Astrocyte (in vitro differentiated cells and primary cell): ENCODE measurements at regions not wholly inside any gene's neighbourhood (a gene's known extent, or its start where the extent isn't known, plus 50 kb on each side); places are given as distances from the start of the nearest gene placed in this dataset.
A peak's percentile ranks its signal among the peaks of the same experiment; 100 is the strongest.

ENCODE experiments used
- DNase-seq: peaks from one replicate; pipeline ENCODE4 v3.0.0-alpha.2; 2010; ENCODE audit warnings: low read depth
- FAIRE-seq: peaks from 2 replicates; lab custom pipeline; 2011; peaks lifted over from hg19 to GRCh38; lab: Jason Lieb, UNC
- H2AFZ ChIP-seq: 2 replicates; pipeline ENCODE4 v1.6.0; 2012; ENCODE audit warnings: low read depth, low read length, inconsistent platforms
- H3K27ac ChIP-seq: 2 replicates; pipeline ENCODE4 v1.5.1; 2011; ENCODE audit warnings: low read depth, low read length, inconsistent platforms
- H3K27me3 ChIP-seq: 2 replicates; pipeline ENCODE4 v1.6.0; 2011; ENCODE audit warnings: low read length, inconsistent platforms; ENCODE audit not compliant: insufficient read depth
- H3K36me3 ChIP-seq: 2 replicates; pipeline ENCODE4 v1.5.1; 2011; ENCODE audit warnings: low read length, inconsistent platforms; ENCODE audit not compliant: insufficient read depth
- H3K4me1 ChIP-seq: 2 replicates; pipeline ENCODE4 v1.5.1; 2011; ENCODE audit warnings: low read length, inconsistent platforms; ENCODE audit not compliant: insufficient read depth
- H3K4me2 ChIP-seq: 2 replicates; pipeline ENCODE4 v1.6.0; 2012; ENCODE audit warnings: low read length, inconsistent platforms
- H3K4me3 ChIP-seq: 2 replicates; pipeline ENCODE4 v1.5.1; 2011; ENCODE audit warnings: low read depth, mild to moderate bottlenecking, low read length, inconsistent platforms; ENCODE audit not compliant: insufficient read depth
- H3K79me2 ChIP-seq: 2 replicates; pipeline ENCODE4 v1.6.0; 2012; ENCODE audit warnings: mild to moderate bottlenecking, low read length, inconsistent platforms; ENCODE audit not compliant: insufficient read depth
- H3K9ac ChIP-seq: 2 replicates; pipeline ENCODE4 v1.6.0; 2012; ENCODE audit warnings: mild to moderate bottlenecking, low read length, inconsistent platforms
- H3K9me3 ChIP-seq: 2 replicates; pipeline ENCODE4 v1.5.1; 2012; ENCODE audit warnings: low read depth, mild to moderate bottlenecking, low read length, inconsistent platforms; ENCODE audit not compliant: insufficient read depth
- H4K20me1 ChIP-seq: 2 replicates; pipeline ENCODE4 v1.6.0; 2012; ENCODE audit warnings: low read length, inconsistent platforms; ENCODE audit not compliant: insufficient read depth
- H3K27ac Mint-ChIP-seq: one replicate; pipeline ENCODE4 v1.8.0; 2021; ENCODE audit warnings: mild to moderate bottlenecking, mixed read lengths; ENCODE audit not compliant: unreplicated experiment
- H3K27me3 Mint-ChIP-seq: one replicate; pipeline ENCODE4 v1.8.0; 2021; ENCODE audit warnings: low read depth, mixed read lengths; ENCODE audit not compliant: unreplicated experiment
- H3K36me3 Mint-ChIP-seq: one replicate; pipeline ENCODE4 v1.8.0; 2021; ENCODE audit warnings: low read depth, mixed read lengths; ENCODE audit not compliant: unreplicated experiment
- H3K4me1 Mint-ChIP-seq: one replicate; pipeline ENCODE4 v1.8.0; 2021; ENCODE audit warnings: low read depth, mixed read lengths; ENCODE audit not compliant: unreplicated experiment
- H3K4me3 Mint-ChIP-seq: one replicate; pipeline ENCODE4 v1.8.0; 2021; ENCODE audit warnings: mild to moderate bottlenecking, moderate library complexity, mixed read lengths; ENCODE audit not compliant: unreplicated experiment
- H3K9me3 Mint-ChIP-seq: one replicate; pipeline ENCODE4 v1.8.0; 2021; ENCODE audit warnings: mild to moderate bottlenecking, mixed read lengths; ENCODE audit not compliant: unreplicated experiment
- CTCF ChIP-seq: IDR thresholded peaks from 2 replicates; pipeline ENCODE4 v1.5.1; 2011; ENCODE audit warnings: low read depth, mild to moderate bottlenecking, inconsistent platforms, low read length, moderate library complexity; ENCODE audit not compliant: insufficient read depth
- EZH2 ChIP-seq: IDR thresholded peaks from 2 replicates; pipeline ENCODE4 v1.6.1; 2012; ENCODE audit warnings: mild to moderate bottlenecking, low read length, inconsistent platforms; ENCODE audit not compliant: insufficient read depth

DNA sequence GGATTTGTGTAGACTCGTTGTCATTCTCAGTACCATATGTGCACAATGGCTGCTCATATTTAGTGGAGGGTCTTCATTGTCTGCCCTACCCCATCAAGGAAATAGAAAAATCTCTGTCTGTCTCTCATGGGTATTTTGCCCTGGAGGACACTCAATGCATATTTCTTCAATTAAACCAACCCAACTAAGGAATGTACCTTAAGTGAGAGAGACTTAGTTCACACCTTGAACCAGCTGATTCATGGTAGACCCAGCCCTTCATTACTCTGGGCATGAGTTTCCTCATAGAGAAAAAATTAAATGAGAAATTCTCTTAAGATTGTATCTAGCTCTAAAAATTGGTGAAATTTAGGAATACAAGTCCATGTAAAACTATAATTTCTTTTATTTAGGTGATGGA, 107.1 kb upstream of the PLEKHG7 start:
- Mint-ChIP-seq H3K27me3 (no peaks in the 10 kb centered on the region), H3K27ac (peak overlapping the region; percentile 22), H3K9me3 (peaks cover 13% of the 10 kb centered on the region), H3K4me3 (no peak overlapping the region), H3K36me3 (peaks cover under 1% of the 10 kb centered on the region), H3K4me1 (peaks cover 30% of the 10 kb centered on the region)
- Histone ChIP-seq H3K4me2 (no peak overlapping the region), H3K36me3 (no peaks in the 10 kb centered on the region), H3K27ac (peak overlapping the region; percentile 51), H3K9me3 (peaks cover 7% of the 10 kb centered on the region), H4K20me1 (no peaks in the 10 kb centered on the region), H2AFZ (no peak overlapping the region), H3K27me3 (no peaks in the 10 kb centered on the region), H3K79me2 (no peaks in the 10 kb centered on the region), H3K9ac (no peak overlapping the region), H3K4me1 (peaks cover 36% of the 10 kb centered on the region), H3K4me3 (no peak overlapping the region)
- TF ChIP-seq CTCF (no peak), EZH2 (no peak)
- DNase-seq (no peak), FAIRE-seq (no peak)

- peaks cover 36% of the 10 kb centered on the region for H3K4me1 ChIP-seq
- no peaks in the 10 kb centered on the region for H3K36me3 ChIP-seq
- no peaks in the 10 kb centered on the region for H3K36me3 Mint-ChIP-seq
- TF ChIP-seq CTCF (no peak), EZH2 (no peak)
- no peak overlapping the region for H3K4me3 ChIP-seq
- H3K4me2 ChIP-seq, result peak overlapping the region; percentile 58
- H3K9me3 Mint-ChIP-seq, result peaks cover 2% of the 10 kb centered on the region
- no peaks in the 10 kb centered on the region for H4K20me1 ChIP-seq
- H3K9ac ChIP-seq, result peak overlapping the region; percentile 35
- no peaks in the 10 kb centered on the region for H3K9me3 ChIP-seq
- peak; percentile 94 for DNase-seq
- H3K4me3 Mint-ChIP-seq, result peak overlapping the region; percentile 23
- FAIRE-seq, result peak; percentile 78
- H3K79me2 ChIP-seq, result no peaks in the 10 kb centered on the region
- no peaks in the 10 kb centered on the region for H3K27me3 ChIP-seq
- H2AFZ ChIP-seq, result peak overlapping the region; percentile 45
- no peaks in the 10 kb centered on the region for H3K27me3 Mint-ChIP-seq
- peaks cover 30% of the 10 kb centered on the region for H3K4me1 Mint-ChIP-seq
- H3K27ac ChIP-seq, result peak overlapping the region; percentile 82
- peak overlapping the region; percentile 96 for H3K27ac Mint-ChIP-seq
Measured at GRCh38 chr12:92593734-92594402, 108.9 kb upstream of the PLEKHG7 start.

- no peak overlapping the region for H3K9ac ChIP-seq
- Mint-ChIP-seq H3K27ac (no peak overlapping the region), H3K9me3 (peaks cover 10% of the 10 kb centered on the region), H3K4me1 (peaks cover 2% of the 10 kb centered on the region), H3K4me3 (no peak overlapping the region), H3K36me3 (no peaks in the 10 kb centered on the region), H3K27me3 (no peaks in the 10 kb centered on the region)
- H3K4me1 ChIP-seq, result no peaks in the 10 kb centered on the region
- H3K79me2 ChIP-seq, result no peaks in the 10 kb centered on the region
- H3K36me3 ChIP-seq, result no peaks in the 10 kb centered on the region
- H3K9me3 ChIP-seq, result no peaks in the 10 kb centered on the region
- H3K27ac ChIP-seq, result no peak overlapping the region
- no peak overlapping the region for H3K4me3 ChIP-seq
- DNase-seq (no peak), FAIRE-seq (no peak)
- no peaks in the 10 kb centered on the region for H4K20me1 ChIP-seq
- no peak for TF ChIP-seq CTCF
- no peak for TF ChIP-seq EZH2
- H2AFZ ChIP-seq, result no peak overlapping the region
- H3K27me3 ChIP-seq, result no peaks in the 10 kb centered on the region
- H3K4me2 ChIP-seq, result no peak overlapping the region
Measured at GRCh38 chr12:92585115-92585727, 117.6 kb upstream of the PLEKHG7 start.
